Medulla oblongata (tissue), 1 donor: ENCODE measurements at regions not wholly inside any gene's neighbourhood (a gene's known extent, or its start where the extent isn't known, plus 50 kb on each side); places are given as distances from the start of the nearest gene placed in this dataset.

ENCODE experiments used
- DNase-seq: peaks from one replicate; pipeline ENCODE4 v3.0.0-alpha.2; 2015; ENCODE audit errors: extremely low spot score

GRCh38 chr15:69946870-69947269 is 150.8 kb downstream of the TLE3 start:
- DNase-seq: no peak

- DNase-seq: no peak
Observed at GRCh38 chr15:69947394-69947793, 150.3 kb downstream of the TLE3 start.

- no peak for DNase-seq
Observed at GRCh38 chr15:69949485-69949884, 148.2 kb downstream of the TLE3 start.

- no peak for DNase-seq
Observed at GRCh38 chr15:69951256-69951897, 146.3 kb downstream of the TLE3 start.

- no peak for DNase-seq
Observed at GRCh38 chr15:69951898-69952555, 145.7 kb downstream of the TLE3 start.

- DNase-seq: no peak
Observed at GRCh38 chr15:69953051-69953450, 144.7 kb downstream of the TLE3 start.

- no peak for DNase-seq
Observed at GRCh38 chr15:69953816-69954215, 143.9 kb downstream of the TLE3 start.

- DNase-seq: no peak
Observed at GRCh38 chr15:69954666-69955065, 143.1 kb downstream of the TLE3 start.

- no peak for DNase-seq
Observed at GRCh38 chr15:69955240-69955894, 142.3 kb downstream of the TLE3 start.

- no peak for DNase-seq
Observed at GRCh38 chr15:69956417-69956816, 141.3 kb downstream of the TLE3 start.

- DNase-seq: no peak
Observed at GRCh38 chr15:69957175-69957574, 140.5 kb downstream of the TLE3 start.

GRCh38 chr15:69958496-69959084 is 139.1 kb downstream of the TLE3 start:
- no peak for DNase-seq

GRCh38 chr15:69962561-69962960 is 135.2 kb downstream of the TLE3 start:
- no peak for DNase-seq

GRCh38 chr15:69963385-69963784 is 134.3 kb downstream of the TLE3 start:
- no peak for DNase-seq

GRCh38 chr15:69971771-69972170 is 125.9 kb downstream of the TLE3 start:
- DNase-seq: no peak

GRCh38 chr15:69972436-69972835 is 125.3 kb downstream of the TLE3 start:
- no peak for DNase-seq

GRCh38 chr15:69973102-69973714 is 124.5 kb downstream of the TLE3 start:
- DNase-seq: no peak

- DNase-seq: no peak
Observed at GRCh38 chr15:69973880-69974279, 123.8 kb downstream of the TLE3 start.

GRCh38 chr15:69974321-69974720 is 123.4 kb downstream of the TLE3 start:
- no peak for DNase-seq

GRCh38 chr15:69976366-69976994 is 121.2 kb downstream of the TLE3 start:
- peak; percentile 9 for DNase-seq

GRCh38 chr15:69978603-69979002 is 119.1 kb downstream of the TLE3 start:
- DNase-seq: no peak

- DNase-seq: no peak
Observed at GRCh38 chr15:69979262-69979661, 118.5 kb downstream of the TLE3 start.
